Endothelial cell of umbilical vein (primary cell): ENCODE measurements at regions not wholly inside any gene's neighbourhood (a gene's known extent, or its start where the extent isn't known, plus 50 kb on each side); places are given as distances from the start of the nearest gene placed in this dataset.

ENCODE experiments used
- BruUV-seq: library from RNA; stranded (reverse); fragments of 400-500 nt; replicated peaks from 2 replicates; lab custom pipeline; 2021; lab: Mats Ljungman, UMichigan
- CTCF ChIA-PET: fragments of 300-600, 350-600 bp; sonication (Branson Sonifier 250); formaldehyde crosslinking; loops from one replicate; lab custom pipeline; 2021; ENCODE audit warnings: antibody characterized with exemption, inconsistent platforms; lab: Charles Lee
- POLR2A ChIA-PET: fragments of 300-600, 350-600 bp; sonication (Branson Sonifier 250); formaldehyde crosslinking; loops from one replicate; lab custom pipeline; 2021; ENCODE audit warnings: antibody characterized with exemption, inconsistent platforms; lab: Charles Lee
- DNase-seq: peaks from one replicate; pipeline ENCODE4 v3.0.0-alpha.2; 2011; ENCODE audit warnings: low read depth, low spot score
- FAIRE-seq: peaks from 2 replicates; lab custom pipeline; 2011; peaks lifted over from hg19 to GRCh38; lab: Jason Lieb, UNC
- H2AFZ ChIP-seq: 2 replicates; pipeline ENCODE4 v1.6.0; 2012; ENCODE audit warnings: low read depth, low read length, control low read depth, inconsistent platforms
- H3K27ac ChIP-seq: 2 replicates; pipeline ENCODE4 v1.5.1; 2011; ENCODE audit warnings: low read depth, mild to moderate bottlenecking, control low read depth, low read length, moderate library complexity; ENCODE audit not compliant: insufficient read depth
- H3K27me3 ChIP-seq, 2 experiments: 2 replicates each; pipeline versions ENCODE4 v1.6.0 to v1.6.1; 2011; ENCODE audit warnings: low read length in 2 of 2, mixed read lengths in 1 of 2; ENCODE audit not compliant: control insufficient read depth in 2 of 2, insufficient read depth in 2 of 2
- H3K36me3 ChIP-seq, 2 experiments: 2 replicates in 1 of 2; 3 replicates in 1 of 2; pipeline ENCODE4 v1.5.1; 2011; ENCODE audit warnings: low read length in 2 of 2, mild to moderate bottlenecking in 1 of 2, moderate library complexity in 1 of 2; ENCODE audit not compliant: control insufficient read depth in 2 of 2, insufficient read depth in 2 of 2; ENCODE audit errors: extremely low read depth in 1 of 2
- H3K4me1 ChIP-seq: 3 replicates; pipeline ENCODE4 v1.5.1; 2011; ENCODE audit warnings: mild to moderate bottlenecking, low read length; ENCODE audit not compliant: control insufficient read depth, insufficient read depth; ENCODE audit errors: extremely low read depth
- H3K4me2 ChIP-seq: 2 replicates; pipeline ENCODE4 v1.6.1; 2011; ENCODE audit warnings: low read length, control low read depth, mixed read lengths; ENCODE audit not compliant: insufficient read depth
- H3K4me3 ChIP-seq, 3 experiments: fragments of 200-600 bp in 1 of 3; sonication (generic), shearing (Covaris generic) in 1 of 3; replicated peaks in 1 of 3; 2 replicates each; pipeline ENCODE4 v1.5.1; 2011 to 2016; ENCODE audit warnings: control low read depth in 3 of 3, low read length in 3 of 3, mild to moderate bottlenecking in 2 of 3, inconsistent platforms in 1 of 3, low read depth in 1 of 3, moderate library complexity in 1 of 3; ENCODE audit not compliant: insufficient read depth in 1 of 3
- H3K79me2 ChIP-seq: 2 replicates; pipeline ENCODE4 v1.6.0; 2012; ENCODE audit warnings: low read length, inconsistent platforms; ENCODE audit not compliant: control insufficient read depth, insufficient read depth
- H3K9ac ChIP-seq: replicated peaks from 2 replicates; pipeline ENCODE3; 2011; ENCODE audit warnings: low read length, control low read depth; ENCODE audit not compliant: insufficient read depth; ENCODE audit errors: extremely low read depth
- H3K9me1 ChIP-seq: replicated peaks from 3 replicates; pipeline ENCODE4 v1.6.0; 2011; ENCODE audit warnings: mild to moderate bottlenecking, low read length; ENCODE audit not compliant: control insufficient read depth, insufficient read depth; ENCODE audit errors: extremely low read depth
- H3K9me3 ChIP-seq: replicated peaks from 2 replicates; pipeline ENCODE4 v1.5.1; 2012; ENCODE audit warnings: low read length, inconsistent platforms; ENCODE audit not compliant: control insufficient read depth, insufficient read depth
- H4K20me1 ChIP-seq: replicated peaks from 2 replicates; pipeline ENCODE3; 2011; ENCODE audit warnings: mild to moderate bottlenecking, low read length; ENCODE audit not compliant: control insufficient read depth, insufficient read depth; ENCODE audit errors: extremely low read depth
- CTCF ChIP-seq, 2 donors: IDR thresholded peaks; 1 replicate in 1 of 2; 2 replicates in 1 of 2; pipeline ENCODE4 v1.5.1; 2011; ENCODE audit warnings: low read length in 2 of 2, mild to moderate bottlenecking in 2 of 2, moderate library complexity in 2 of 2, control low read depth in 1 of 2, inconsistent platforms in 1 of 2, low read depth in 1 of 2; ENCODE audit not compliant: insufficient read depth in 1 of 2; ENCODE audit errors: extremely low read depth in 1 of 2
- EZH2 ChIP-seq: IDR thresholded peaks from 2 replicates; pipeline ENCODE4 v1.6.1; 2012; ENCODE audit warnings: borderline replicate concordance, low read depth, mild to moderate bottlenecking, moderate library complexity, low read length, inconsistent platforms; ENCODE audit not compliant: severe bottlenecking
- FOS ChIP-seq: IDR thresholded peaks from 2 replicates; pipeline ENCODE4 v1.6.1; 2011; ENCODE audit warnings: mild to moderate bottlenecking, low read length, moderate library complexity, borderline replicate concordance; ENCODE audit not compliant: insufficient read depth
- GATA2 ChIP-seq: IDR thresholded peaks from 2 replicates; pipeline ENCODE4 v1.7.0; 2011; ENCODE audit warnings: low read depth, mild to moderate bottlenecking, moderate library complexity, mixed read lengths, low read length; ENCODE audit not compliant: insufficient read length, insufficient read depth
- JUN ChIP-seq: IDR thresholded peaks from 2 replicates; pipeline ENCODE4 v1.6.1; 2011; ENCODE audit warnings: borderline replicate concordance, low read depth; ENCODE audit not compliant: insufficient read length, insufficient read depth
- MAX ChIP-seq: IDR thresholded peaks from 2 replicates; pipeline ENCODE4 v1.6.1; 2011; ENCODE audit not compliant: insufficient read depth, insufficient read length
- MYC ChIP-seq: IDR thresholded peaks from one replicate; pipeline ENCODE4 v1.6.1; 2011; ENCODE audit warnings: mild to moderate bottlenecking, low read depth, low read length
- POLR2A ChIP-seq: IDR thresholded peaks from 2 replicates; pipeline ENCODE4 v1.6.1; 2012; ENCODE audit warnings: low read depth, mild to moderate bottlenecking, control low read depth, low read length
- POLR2AphosphoS5 ChIP-seq: IDR thresholded peaks from 2 replicates; pipeline ENCODE4 v1.6.1; 2012; ENCODE audit warnings: low read depth, mild to moderate bottlenecking, control low read depth, low read length, moderate library complexity; ENCODE audit not compliant: insufficient read depth
- dilution Hi-C: fragments of 300-500 bp; cut with MboI; formaldehyde crosslinking; loops from one replicate; pipeline ENCODE4 v1.15.0; 2019; ENCODE audit warnings: low sequenced_read_pairs; ENCODE audit not compliant: extremely low pct_ligation_motif_present
- intact Hi-C: fragments of 100-400 bp; cut with micrococcal nuclease; formaldehyde crosslinking; loops from one replicate; pipeline ENCODE4 v1.10.0; 2022

GRCh38 chr1:56032096-56032676 is 547.2 kb downstream of the PLPP3 start:
- dilution Hi-C loops = no loop called here
- CTCF ChIA-PET = no interaction called here
- FAIRE-seq = no peak

More at GRCh38 chr1:56032096-56032676, 547.2 kb downstream of the PLPP3 start:
- Histone ChIP-seq H3K36me3 (no peaks in the 10 kb centered on the region), H3K27ac (no peak overlapping the region), H3K9ac (no peak overlapping the region), H3K4me2 (no peak overlapping the region), H2AFZ (no peak overlapping the region), H3K27me3 (no peaks in the 10 kb centered on the region), H3K4me3 (no peak overlapping the region), H3K9me3 (no peaks in the 10 kb centered on the region), H4K20me1 (no peaks in the 10 kb centered on the region), H3K9me1 (no peaks in the 10 kb centered on the region), H3K79me2 (no peaks in the 10 kb centered on the region), H3K4me1 (no peaks in the 10 kb centered on the region)
- intact Hi-C loops = no loop called here
- TF ChIP-seq POLR2A = no peak
- TF ChIP-seq CTCF (IDR thresholded peaks at IDR 0.05; ENCODE audit: extremely low read depth in 1 of 2, insufficient read depth in 1 of 2, low read depth in 1 of 2, low read length in 2 of 2) = no peak
- TF ChIP-seq POLR2AphosphoS5 = no peak
- no peak for TF ChIP-seq GATA2
- no peak for TF ChIP-seq FOS
- TF ChIP-seq MAX = no peak
- TF ChIP-seq MYC = no peak
- no peak for TF ChIP-seq JUN
- TF ChIP-seq EZH2 = no peak
- DNase-seq = no peak
- BruUV-seq = no TSS peak
- POLR2A ChIA-PET = no interaction called here
